AG10803 (cell line): ENCODE measurements at regions not wholly inside any gene's neighbourhood (a gene's known extent, or its start where the extent isn't known, plus 50 kb on each side); places are given as distances from the start of the nearest gene placed in this dataset.

Source experiments
- DNase-seq: peaks from one replicate; pipeline ENCODE4 v3.0.0; 2010; ENCODE audit warnings: low read depth
- H3K4me3 ChIP-seq: 2 replicates; pipeline ENCODE4 v1.5.1; 2011; ENCODE audit warnings: mild to moderate bottlenecking, low read length, control low read depth
- CTCF ChIP-seq: conservative IDR thresholded peaks from 2 replicates; pipeline ENCODE4 v1.5.1; 2011; ENCODE audit warnings: mild to moderate bottlenecking, low read length, control low read depth, inconsistent platforms

DNA sequence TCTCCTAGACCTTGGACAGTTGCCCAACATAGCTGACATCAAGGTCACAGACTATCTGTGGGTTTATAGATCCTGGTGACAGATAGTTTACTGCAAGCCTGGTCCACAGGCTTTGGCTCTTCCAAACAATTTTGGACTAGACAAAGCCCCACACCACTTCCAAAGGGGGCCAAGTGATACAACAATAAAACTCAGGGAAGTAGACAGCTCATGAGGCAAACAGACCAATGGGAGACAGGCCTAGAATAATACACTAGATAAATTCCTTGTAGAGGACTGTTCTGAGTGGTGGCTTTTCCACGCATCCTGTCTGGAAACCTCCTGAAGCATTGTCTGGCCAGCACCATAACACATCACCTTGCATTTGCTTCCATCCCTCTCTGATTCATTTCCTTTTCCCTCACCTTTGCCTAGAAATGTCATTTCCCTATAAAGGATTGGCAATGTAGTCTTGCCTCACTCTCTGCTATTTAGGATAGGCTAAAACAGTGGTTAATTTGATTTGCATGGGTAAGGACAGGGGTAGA, 284.2 kb downstream of the POU4F1 start:
- no peak overlapping the region for H3K4me3 ChIP-seq
- no peak for DNase-seq
- no peak for TF ChIP-seq CTCF

DNA sequence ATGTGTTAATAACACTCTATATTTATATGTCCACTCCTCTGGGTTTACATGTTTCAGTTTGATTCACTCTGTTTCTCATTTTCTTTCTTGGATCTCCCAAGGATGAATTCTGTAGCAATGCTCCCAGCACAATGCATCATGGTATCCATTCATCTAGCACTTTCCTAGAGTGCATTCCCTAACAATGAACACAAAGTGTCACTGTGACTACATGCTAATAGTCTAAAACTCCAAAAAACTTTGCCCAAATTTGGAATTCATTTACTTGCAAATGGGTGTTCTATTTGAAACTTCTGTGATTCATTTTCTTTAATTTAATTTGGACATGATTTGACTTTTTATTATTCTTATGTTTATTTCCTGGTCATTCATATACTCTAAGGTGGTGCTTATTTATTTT, 286.3 kb downstream of the POU4F1 start:
- H3K4me3 ChIP-seq: no peak overlapping the region
- no peak for TF ChIP-seq CTCF
- no peak for DNase-seq

DNA sequence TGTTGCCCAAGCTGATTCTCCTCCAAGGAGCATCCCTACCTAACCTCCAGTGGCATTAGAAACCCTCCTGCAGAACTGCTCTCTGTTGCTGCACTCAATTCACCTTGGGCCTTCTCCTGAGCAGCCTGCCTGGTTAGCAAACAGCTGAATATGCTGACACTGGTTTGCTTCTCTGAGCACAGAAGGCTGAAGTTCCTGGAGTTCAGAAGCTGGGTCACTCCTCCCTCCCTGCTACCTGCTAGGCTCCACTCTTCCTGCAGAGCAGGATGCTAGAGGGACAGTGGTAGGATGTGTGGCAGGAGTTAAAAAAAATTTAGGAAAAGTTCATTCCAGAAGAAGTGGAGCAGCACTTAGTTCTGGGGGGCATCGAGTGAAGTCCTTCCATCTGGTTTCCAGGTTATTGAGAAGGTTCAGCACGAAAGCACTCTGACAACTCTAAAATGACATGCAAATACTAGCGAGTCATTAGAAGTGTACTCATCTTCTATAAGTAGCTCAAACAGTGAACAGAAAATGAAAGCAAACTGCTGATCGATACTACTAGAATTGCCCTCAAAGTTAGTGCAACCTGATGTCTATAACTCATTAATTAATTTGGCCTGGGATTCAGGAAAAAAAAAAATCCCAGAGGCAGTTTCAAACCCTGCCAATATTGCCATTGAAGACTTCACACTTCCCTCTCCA, 293.7 kb downstream of the POU4F1 start:
- H3K4me3 ChIP-seq: no peak overlapping the region
- DNase-seq: no peak
- TF ChIP-seq CTCF: no peak

DNA sequence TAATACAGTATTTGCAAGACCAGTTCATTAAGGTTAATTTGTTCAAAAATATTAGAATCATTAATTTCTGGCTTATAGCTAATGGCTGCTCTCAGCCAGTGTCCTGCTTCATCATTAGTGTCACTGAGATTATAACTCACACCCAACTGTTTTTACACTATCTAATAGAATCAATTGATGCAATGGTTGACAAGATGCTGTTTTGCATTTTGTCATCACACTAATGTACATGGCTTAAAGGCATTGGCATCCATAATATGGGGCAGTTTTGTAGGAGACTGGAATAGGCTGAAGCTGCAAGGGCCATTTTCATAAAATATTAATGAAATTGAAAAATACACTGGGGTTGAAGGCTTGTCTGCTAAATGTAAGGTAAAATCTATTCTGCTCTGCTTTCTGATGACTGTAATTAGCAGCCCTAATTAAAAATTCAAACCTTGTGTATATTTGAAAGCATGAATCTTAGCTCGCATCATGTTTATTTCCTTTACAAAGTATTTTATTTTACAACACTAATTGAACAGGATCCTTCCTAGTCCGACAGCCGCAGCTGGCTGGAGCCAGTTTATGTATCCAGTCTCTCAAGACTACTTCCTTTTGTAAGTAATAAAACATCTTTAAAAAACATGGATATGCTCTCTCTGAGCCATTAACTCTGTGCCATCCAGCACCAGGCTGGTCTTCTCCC, 296.7 kb downstream of the POU4F1 start:
- TF ChIP-seq CTCF: no peak
- DNase-seq: no peak
- no peak overlapping the region for H3K4me3 ChIP-seq

- no peak for TF ChIP-seq CTCF
- no peak for DNase-seq
- no peak overlapping the region for H3K4me3 ChIP-seq
Measured at GRCh38 chr13:78305171-78305570, 298.2 kb downstream of the POU4F1 start.

DNA sequence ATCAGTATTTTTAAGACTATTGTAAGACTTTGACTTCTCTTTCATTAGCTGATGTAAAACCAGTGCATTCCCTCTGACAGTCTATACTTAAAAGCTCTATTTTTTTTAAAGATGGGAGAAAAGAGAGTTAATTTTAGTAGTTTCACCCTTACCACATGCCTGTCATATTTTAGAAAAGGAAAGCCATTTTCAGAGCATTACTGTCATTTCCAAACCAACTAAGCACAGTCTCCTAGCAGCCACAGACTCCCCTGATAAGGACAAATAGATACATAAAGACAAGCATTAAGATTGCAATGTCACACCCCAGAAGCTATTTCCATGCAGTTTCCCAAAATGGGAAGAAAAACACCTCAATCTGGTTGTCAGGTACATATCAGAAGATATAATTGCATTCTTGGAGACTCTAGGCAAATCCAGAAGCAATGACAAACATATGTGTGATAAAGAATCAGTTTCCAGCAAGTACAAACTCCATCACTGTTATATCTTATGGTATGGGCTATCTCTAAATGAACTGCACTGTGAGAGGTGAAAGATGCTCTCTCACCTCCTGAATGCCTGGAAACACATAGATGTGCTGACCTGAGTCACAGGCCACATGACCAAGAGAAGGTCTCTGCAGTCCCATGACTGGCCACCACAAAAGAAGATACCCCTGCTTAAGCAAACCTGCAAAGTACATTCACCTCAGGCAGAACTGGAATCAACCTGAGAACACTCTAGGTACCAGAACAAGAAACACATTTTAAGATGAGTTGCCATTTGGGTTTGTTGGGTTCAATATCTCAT, 303.3 kb downstream of the POU4F1 start:
- TF ChIP-seq CTCF: no peak
- no peak for DNase-seq
- H3K4me3 ChIP-seq: no peak overlapping the region
